ENCODE measurements at regions not wholly inside any gene's neighbourhood (a gene's known extent, or its start where the extent isn't known, plus 50 kb on each side); places are given as distances from the start of the nearest gene placed in this dataset.
"Not testable (repeated sequence)": the region's sequence is repeated elsewhere in the genome, so short reads cannot be mapped to it uniquely, and the experiment has no call there.

DNA sequence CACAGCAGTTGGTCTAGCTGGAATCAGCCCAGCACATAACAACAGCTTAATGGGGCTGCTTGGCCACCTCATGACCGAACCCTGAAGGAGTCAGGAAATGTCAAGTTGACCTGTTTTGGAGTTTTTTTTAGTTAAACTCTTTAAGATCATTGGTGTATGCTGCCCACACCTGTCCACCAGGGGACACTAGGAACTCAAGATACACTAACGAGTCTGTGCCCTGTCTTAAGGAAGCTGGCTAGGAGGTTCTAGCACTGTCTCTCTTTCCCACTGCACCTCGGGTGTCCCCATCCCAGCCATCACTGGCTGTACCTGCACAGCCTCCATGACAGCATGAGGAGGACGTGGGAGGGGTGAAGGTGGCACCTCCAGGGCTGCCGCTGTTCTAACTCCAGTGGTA is 364.9 kb upstream of the SOX1 start:
- H3K36me3 ChIP-seq (replicated peaks in 1 of 2; ENCODE audit: insufficient read depth in 1 of 2, low read depth in 2 of 2); DNase-seq; H3K27ac ChIP-seq; H3K9me3 ChIP-seq; H3K4me1 ChIP-seq; intact Hi-C loops (cut with DNase I); H3K4me3 ChIP-seq; ATAC-seq; H3K27me3 ChIP-seq: not testable (repeated sequence)
- WGBS, 2 donors = no CpG with 5 or more reads among the region's 5 CpGs

All from body of pancreas (tissue), 4 donors.